ENCODE measurements at regions not wholly inside any gene's neighbourhood (a gene's known extent, or its start where the extent isn't known, plus 50 kb on each side); places are given as distances from the start of the nearest gene placed in this dataset.
"Not testable (repeated sequence)": the region's sequence is repeated elsewhere in the genome, so short reads cannot be mapped to it uniquely, and the experiment has no call there.

- Mint-ChIP-seq H3K4me3 (no peak overlapping the region), H3K4me1 (ENCODE audit: low read depth) (peaks cover 20% of the 10 kb centered on the region), H3K27ac (no peak overlapping the region), H3K27me3 (ENCODE audit: insufficient read depth) (peaks cover 1% of the 10 kb centered on the region; the same call in 1 of the 2 replicates), H3K36me3 (ENCODE audit: low read depth) (peaks cover 31% of the 10 kb centered on the region), H3K9me3 (no peaks in the 10 kb centered on the region)
- TF ChIP-seq, protein P1, sequence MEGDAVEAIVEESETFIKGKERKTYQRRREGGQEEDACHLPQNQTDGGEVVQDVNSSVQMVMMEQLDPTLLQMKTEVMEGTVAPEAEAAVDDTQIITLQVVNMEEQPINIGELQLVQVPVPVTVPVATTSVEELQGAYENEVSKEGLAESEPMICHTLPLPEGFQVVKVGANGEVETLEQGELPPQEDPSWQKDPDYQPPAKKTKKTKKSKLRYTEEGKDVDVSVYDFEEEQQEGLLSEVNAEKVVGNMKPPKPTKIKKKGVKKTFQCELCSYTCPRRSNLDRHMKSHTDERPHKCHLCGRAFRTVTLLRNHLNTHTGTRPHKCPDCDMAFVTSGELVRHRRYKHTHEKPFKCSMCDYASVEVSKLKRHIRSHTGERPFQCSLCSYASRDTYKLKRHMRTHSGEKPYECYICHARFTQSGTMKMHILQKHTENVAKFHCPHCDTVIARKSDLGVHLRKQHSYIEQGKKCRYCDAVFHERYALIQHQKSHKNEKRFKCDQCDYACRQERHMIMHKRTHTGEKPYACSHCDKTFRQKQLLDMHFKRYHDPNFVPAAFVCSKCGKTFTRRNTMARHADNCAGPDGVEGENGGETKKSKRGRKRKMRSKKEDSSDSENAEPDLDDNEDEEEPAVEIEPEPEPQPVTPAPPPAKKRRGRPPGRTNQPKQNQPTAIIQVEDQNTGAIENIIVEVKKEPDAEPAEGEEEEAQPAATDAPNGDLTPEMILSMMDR (IDR thresholded peaks at IDR 0.05): no peak
- DNase-seq: no peak
These were observed 221.5 kb downstream of the CYB561 start for GRCh38 chr17:63224644-63225043.

DNA sequence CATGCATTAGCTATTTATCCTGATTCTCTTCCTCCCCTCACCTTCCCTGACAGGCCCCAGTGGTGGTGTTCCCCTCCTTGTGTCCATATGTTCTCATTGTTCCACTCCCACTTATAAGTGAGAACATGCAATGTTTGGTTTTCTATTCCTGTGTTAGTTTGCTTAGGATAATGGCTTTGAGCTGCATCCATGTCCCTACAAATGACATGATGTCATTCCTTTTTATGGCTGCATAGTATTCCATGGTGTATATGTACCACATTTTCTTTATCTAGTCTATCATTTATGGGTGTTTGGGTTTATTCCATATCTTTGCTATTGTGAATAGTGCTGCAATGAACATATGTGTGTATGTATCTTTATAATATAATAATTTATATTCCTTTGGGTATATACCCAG, 219.4 kb downstream of the CYB561 start:
- not testable (repeated sequence) for DNase-seq; H3K27ac Mint-ChIP-seq; H3K4me3 Mint-ChIP-seq; H3K27me3 Mint-ChIP-seq (ENCODE audit: insufficient read depth)
- Mint-ChIP-seq H3K9me3 (peaks cover 13% of the 10 kb centered on the region), H3K36me3 (ENCODE audit: low read depth) (peaks cover 49% of the 10 kb centered on the region), H3K4me1 (ENCODE audit: low read depth) (peaks cover 38% of the 10 kb centered on the region)

GRCh38 chr17:63231015-63231620, 215.0 kb downstream of the CYB561 start:
- Mint-ChIP-seq H3K36me3 (ENCODE audit: low read depth) (peaks cover 62% of the 10 kb centered on the region), H3K4me1 (ENCODE audit: low read depth) (peaks cover 32% of the 10 kb centered on the region), H3K9me3 (peaks cover 20% of the 10 kb centered on the region)
- H3K27me3 Mint-ChIP-seq (ENCODE audit: insufficient read depth); H3K27ac Mint-ChIP-seq; DNase-seq; H3K4me3 Mint-ChIP-seq: not testable (repeated sequence)

DNA sequence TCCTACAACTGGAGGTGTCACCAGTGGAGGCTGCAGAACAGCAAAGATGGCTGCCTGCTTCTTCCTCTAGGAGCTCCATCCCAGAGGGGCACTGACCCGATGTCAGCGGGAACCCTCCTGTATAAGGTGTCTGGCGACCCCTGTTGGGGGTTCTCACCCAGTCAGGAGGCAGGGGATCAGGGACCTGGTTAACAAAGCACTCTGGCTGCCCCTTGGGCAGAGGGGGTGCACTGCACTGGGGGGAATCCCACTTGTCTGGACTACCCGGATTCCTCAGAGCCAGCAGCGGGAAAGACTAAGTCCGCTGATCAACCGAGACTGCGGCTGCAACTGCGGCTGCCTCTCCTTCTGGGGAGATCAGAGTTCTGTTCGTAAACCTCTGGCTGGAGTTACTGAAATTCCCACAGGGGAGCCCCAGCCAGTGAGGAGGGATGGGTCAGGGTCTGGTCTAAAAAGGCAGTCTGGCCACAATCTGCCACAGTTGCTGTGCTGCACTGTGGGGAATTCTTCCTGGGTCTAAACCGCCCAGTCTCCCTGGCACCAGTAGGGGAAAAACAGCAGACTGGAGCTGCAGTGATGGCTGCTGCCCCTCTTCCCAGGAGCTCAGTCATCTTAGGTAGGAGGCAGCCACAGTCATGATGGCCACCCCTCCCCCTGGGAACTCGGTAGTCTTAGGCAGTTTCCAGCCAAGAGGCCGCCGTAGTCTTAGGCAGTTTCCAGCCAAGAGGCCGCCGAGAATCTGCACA, 213.4 kb downstream of the CYB561 start:
- TF ChIP-seq, protein P1 (IDR thresholded peaks at IDR 0.05): no peak
- peaks cover 20% of the 10 kb centered on the region for H3K9me3 Mint-ChIP-seq
- peaks cover 51% of the 10 kb centered on the region for H3K36me3 Mint-ChIP-seq (ENCODE audit: low read depth)
- peaks cover 32% of the 10 kb centered on the region for H3K4me1 Mint-ChIP-seq (ENCODE audit: low read depth)
- H3K27ac Mint-ChIP-seq: no peak overlapping the region
- DNase-seq: no peak
- H3K4me3 Mint-ChIP-seq: no peak overlapping the region
- peaks cover 2% of the 10 kb centered on the region; the same call in 1 of the 2 replicates for H3K27me3 Mint-ChIP-seq (ENCODE audit: insufficient read depth)

GRCh38 chr17:63240106-63240505, 206.0 kb downstream of the CYB561 start:
- Mint-ChIP-seq H3K4me3 (no peak overlapping the region), H3K4me1 (ENCODE audit: low read depth) (peaks cover 6% of the 10 kb centered on the region; the same call in 1 of the 2 replicates), H3K27me3 (ENCODE audit: insufficient read depth) (no peaks in the 10 kb centered on the region), H3K27ac (no peak overlapping the region), H3K9me3 (peaks cover 13% of the 10 kb centered on the region), H3K36me3 (ENCODE audit: low read depth) (peaks cover 59% of the 10 kb centered on the region)
- DNase-seq: no peak
- TF ChIP-seq, protein P1 (IDR thresholded peaks at IDR 0.05): no peak

DNA sequence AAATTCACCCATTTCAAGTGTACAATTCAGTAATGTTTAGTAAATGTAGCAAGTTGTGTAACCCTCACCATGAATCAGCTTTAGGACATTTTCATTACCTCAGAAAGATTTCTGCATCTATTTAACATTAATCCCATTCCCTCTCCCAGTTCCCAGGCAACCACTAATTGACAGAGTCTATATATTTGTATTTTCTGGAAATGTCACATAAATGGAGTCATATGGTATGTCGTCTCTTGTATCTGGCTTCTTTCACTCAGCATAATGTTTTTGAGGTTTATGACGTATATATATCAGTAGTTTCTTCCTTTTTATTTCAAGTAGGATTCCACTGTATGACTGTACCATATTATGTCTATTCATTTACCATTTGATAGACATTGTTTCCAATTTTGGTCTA, 199.8 kb downstream of the CYB561 start:
- peaks cover 13% of the 10 kb centered on the region for H3K9me3 Mint-ChIP-seq
- DNase-seq: no peak

More for the DNA sequence above, 199.8 kb downstream of the CYB561 start:
- Mint-ChIP-seq H3K4me1 (ENCODE audit: low read depth) (peaks cover 52% of the 10 kb centered on the region), H3K4me3 (no peak overlapping the region), H3K27me3 (ENCODE audit: insufficient read depth) (no peaks in the 10 kb centered on the region), H3K27ac (peak overlapping the region; percentile 57), H3K36me3 (ENCODE audit: low read depth) (peaks cover 36% of the 10 kb centered on the region)
- TF ChIP-seq, protein P1 (IDR thresholded peaks at IDR 0.05): no peak

All from HFFc6 (cell line).